Activated B cell treated with CpG ODN at 0.5 μM for 24 hours (primary cell): ENCODE measurements at regions not wholly inside any gene's neighbourhood (a gene's known extent, or its start where the extent isn't known, plus 50 kb on each side); places are given as distances from the start of the nearest gene placed in this dataset.

Experiments
- ATAC-seq: fragments of 200-7000 bp; cut with Tn5 transposase; one replicate; pipeline ENCODE4 v1.10.0; 2021; ENCODE audit warnings: low read depth, mild to moderate bottlenecking, moderate library complexity
- CTCF ChIA-PET: fragments of 350-600 bp; sonication (Branson Sonifier 250); formaldehyde crosslinking; loops from one replicate; lab custom pipeline; 2021; ENCODE audit warnings: antibody characterized with exemption; lab: Charles Lee
- POLR2A ChIA-PET: fragments of 350-600 bp; sonication (Branson Sonifier 250); formaldehyde crosslinking; loops from one replicate; lab custom pipeline; 2021; ENCODE audit warnings: antibody characterized with exemption; lab: Charles Lee
- DNase-seq: peaks from one replicate; pipeline ENCODE4 v3.0.0; 2022
- H3K27ac Mint-ChIP-seq: one replicate; pipeline ENCODE4 v1.8.0; 2020; ENCODE audit warnings: mixed read lengths
- H3K27me3 Mint-ChIP-seq: one replicate; pipeline ENCODE4 v1.8.0; 2021; ENCODE audit warnings: mixed read lengths
- H3K36me3 Mint-ChIP-seq: one replicate; pipeline ENCODE4 v1.8.0; 2021; ENCODE audit warnings: low read depth, mixed read lengths
- H3K4me1 Mint-ChIP-seq: one replicate; pipeline ENCODE4 v1.8.0; 2021; ENCODE audit warnings: mixed read lengths
- H3K4me3 Mint-ChIP-seq: one replicate; pipeline ENCODE4 v1.8.0; 2020; ENCODE audit warnings: mild to moderate bottlenecking, mixed read lengths
- H3K9me3 Mint-ChIP-seq: one replicate; pipeline ENCODE4 v1.8.0; 2020; ENCODE audit warnings: mixed read lengths
- intact Hi-C: fragments of 100-400 bp; cut with micrococcal nuclease; formaldehyde crosslinking; loops from one replicate; pipeline ENCODE4 v1.15.1; 2024
- TF ChIP-seq, protein P1 (sequence below): fragments of 200-600 bp; IDR thresholded peaks from one replicate; pipeline ENCODE4 v1.8.0; 2022; ENCODE audit warnings: antibody characterized with exemption, mild to moderate bottlenecking

- intact Hi-C loops, result no loop called here
- DNase-seq (no peak), ATAC-seq (no peak)
- Mint-ChIP-seq H3K4me1 (no peaks in the 10 kb centered on the region), H3K27ac (no peak overlapping the region), H3K9me3 (no peaks in the 10 kb centered on the region), H3K27me3 (no peaks in the 10 kb centered on the region), H3K4me3 (no peak overlapping the region), H3K36me3 (peaks cover 3% of the 10 kb centered on the region)
- CTCF ChIA-PET, result no interaction called here
- POLR2A ChIA-PET, result no interaction called here
- TF ChIP-seq, protein P1, sequence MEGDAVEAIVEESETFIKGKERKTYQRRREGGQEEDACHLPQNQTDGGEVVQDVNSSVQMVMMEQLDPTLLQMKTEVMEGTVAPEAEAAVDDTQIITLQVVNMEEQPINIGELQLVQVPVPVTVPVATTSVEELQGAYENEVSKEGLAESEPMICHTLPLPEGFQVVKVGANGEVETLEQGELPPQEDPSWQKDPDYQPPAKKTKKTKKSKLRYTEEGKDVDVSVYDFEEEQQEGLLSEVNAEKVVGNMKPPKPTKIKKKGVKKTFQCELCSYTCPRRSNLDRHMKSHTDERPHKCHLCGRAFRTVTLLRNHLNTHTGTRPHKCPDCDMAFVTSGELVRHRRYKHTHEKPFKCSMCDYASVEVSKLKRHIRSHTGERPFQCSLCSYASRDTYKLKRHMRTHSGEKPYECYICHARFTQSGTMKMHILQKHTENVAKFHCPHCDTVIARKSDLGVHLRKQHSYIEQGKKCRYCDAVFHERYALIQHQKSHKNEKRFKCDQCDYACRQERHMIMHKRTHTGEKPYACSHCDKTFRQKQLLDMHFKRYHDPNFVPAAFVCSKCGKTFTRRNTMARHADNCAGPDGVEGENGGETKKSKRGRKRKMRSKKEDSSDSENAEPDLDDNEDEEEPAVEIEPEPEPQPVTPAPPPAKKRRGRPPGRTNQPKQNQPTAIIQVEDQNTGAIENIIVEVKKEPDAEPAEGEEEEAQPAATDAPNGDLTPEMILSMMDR, result no peak
Observed at GRCh38 chr1:222930070-222930469, 115.2 kb downstream of the DISP1 start.

GRCh38 chr1:222931023-222931422 lies 116.2 kb downstream of the DISP1 start:
- intact Hi-C loops, result no loop called here
- ChIA-PET CTCF (no interaction called here), POLR2A (no interaction called here)
- no peaks in the 10 kb centered on the region for H3K4me1 Mint-ChIP-seq
- TF ChIP-seq, protein P1, result no peak
- H3K27me3 Mint-ChIP-seq, result no peaks in the 10 kb centered on the region
- peaks cover under 1% of the 10 kb centered on the region for H3K36me3 Mint-ChIP-seq
- H3K4me3 Mint-ChIP-seq, result no peak overlapping the region
- DNase-seq (no peak), ATAC-seq (no peak)
- H3K27ac Mint-ChIP-seq, result no peak overlapping the region
- no peaks in the 10 kb centered on the region for H3K9me3 Mint-ChIP-seq

GRCh38 chr1:222933273-222933672 lies 118.4 kb downstream of the DISP1 start:
- no peak for ATAC-seq
- POLR2A ChIA-PET, result no interaction called here
- intact Hi-C loops, result no loop called here
- no peak for DNase-seq
- H3K4me3 Mint-ChIP-seq, result no peak overlapping the region
- no peaks in the 10 kb centered on the region for H3K9me3 Mint-ChIP-seq
- no peaks in the 10 kb centered on the region for H3K4me1 Mint-ChIP-seq
- TF ChIP-seq, protein P1, result no peak
- H3K27me3 Mint-ChIP-seq, result no peaks in the 10 kb centered on the region
- H3K27ac Mint-ChIP-seq, result no peak overlapping the region
- peaks cover 2% of the 10 kb centered on the region for H3K36me3 Mint-ChIP-seq
- CTCF ChIA-PET, result no interaction called here

- Mint-ChIP-seq H3K27ac (no peak overlapping the region), H3K4me3 (no peak overlapping the region), H3K4me1 (no peaks in the 10 kb centered on the region), H3K9me3 (no peaks in the 10 kb centered on the region), H3K36me3 (peaks cover 6% of the 10 kb centered on the region), H3K27me3 (no peaks in the 10 kb centered on the region)
- TF ChIP-seq, protein P1, result no peak
- ATAC-seq (no peak), DNase-seq (no peak)
- intact Hi-C loops, result no loop called here
- CTCF ChIA-PET, result no interaction called here
- POLR2A ChIA-PET, result no interaction called here
Observed at GRCh38 chr1:222935239-222935900, 120.5 kb downstream of the DISP1 start.

GRCh38 chr1:222936042-222936441 lies 121.2 kb downstream of the DISP1 start:
- no peaks in the 10 kb centered on the region for H3K4me1 Mint-ChIP-seq
- H3K4me3 Mint-ChIP-seq, result no peak overlapping the region
- TF ChIP-seq, protein P1, result no peak
- no peak for ATAC-seq
- CTCF ChIA-PET, result no interaction called here
- POLR2A ChIA-PET, result no interaction called here
- no peaks in the 10 kb centered on the region for H3K9me3 Mint-ChIP-seq
- H3K27me3 Mint-ChIP-seq, result no peaks in the 10 kb centered on the region
- intact Hi-C loops, result no loop called here
- peaks cover 6% of the 10 kb centered on the region for H3K36me3 Mint-ChIP-seq
- no peak for DNase-seq
- no peak overlapping the region for H3K27ac Mint-ChIP-seq
